ENCODE measurements at regions not wholly inside any gene's neighbourhood (a gene's known extent, or its start where the extent isn't known, plus 50 kb on each side); places are given as distances from the start of the nearest gene placed in this dataset.

DNA sequence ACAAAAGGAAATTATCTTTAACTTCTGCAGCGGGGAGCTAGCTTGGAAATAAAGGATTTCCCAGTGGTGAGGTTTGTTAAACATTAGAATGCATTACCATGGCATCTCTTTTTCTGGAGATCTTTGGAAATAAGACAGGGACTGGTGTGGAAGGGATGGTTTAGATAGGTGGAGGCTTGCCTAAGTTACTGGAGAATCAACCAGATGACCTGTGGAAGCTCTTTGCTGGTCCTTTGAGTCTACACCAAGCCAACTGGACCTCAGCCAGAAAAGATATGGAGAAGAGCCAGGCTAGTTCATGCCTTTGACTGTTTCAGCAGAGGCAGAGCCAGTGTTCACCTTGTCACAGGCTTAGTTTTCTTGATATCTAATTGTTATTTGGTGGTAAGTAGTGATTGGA, 134.7 kb downstream of the KCNRG start:
- POLR2A ChIA-PET (ENCODE audit: unreplicated experiment): no interaction called here
- Histone ChIP-seq H3K4ac (ENCODE audit: low read depth, low read length) (no peak overlapping the region), H2AFZ (replicated peaks; ENCODE audit: low read length, poor library complexity) (no peak overlapping the region), H3K18ac (ENCODE audit: low read depth, low read length) (no peak overlapping the region), H3K27ac (ENCODE audit: insufficient read depth, low read length) (no peak overlapping the region), H3K9ac (ENCODE audit: low read depth, low read length) (no peak overlapping the region), H2BK120ac (ENCODE audit: low read depth, low read length) (no peak overlapping the region), H4K91ac (ENCODE audit: insufficient read depth, low read depth, low read length) (no peak overlapping the region), H3K9me3 (ENCODE audit: control insufficient read depth, insufficient read depth, low read length) (no peaks in the 10 kb centered on the region), H3K36me3 (ENCODE audit: control insufficient read depth, insufficient read depth, low read length) (no peaks in the 10 kb centered on the region), H2BK20ac (ENCODE audit: low read depth, low read length) (no peak overlapping the region), H3K23ac (ENCODE audit: low read depth, low read length) (no peak overlapping the region), H2BK5ac (ENCODE audit: low read depth, low read length, poor library complexity, severe bottlenecking) (no peak overlapping the region), H3K56ac (ENCODE audit: extremely low read depth, insufficient read depth, low read length) (no peak overlapping the region), H3K4me1 (ENCODE audit: control insufficient read depth, insufficient read depth, low read length) (peaks cover 2% of the 10 kb centered on the region; the same call in 1 of the 2 replicates), H3K9me1 (ENCODE audit: insufficient read depth, low read length) (no peaks in the 10 kb centered on the region; the same call in 1 of the 2 replicates), H2BK15ac (ENCODE audit: low read depth, low read length) (no peak overlapping the region), H3K14ac (replicated peaks; ENCODE audit: low read depth, low read length) (no peak overlapping the region), H3K4me3 (ENCODE audit: insufficient read depth, low read depth, low read length) (no peak overlapping the region), H2AK9ac (replicated peaks; ENCODE audit: low read depth, low read length, poor library complexity) (no peak overlapping the region), H3K79me1 (ENCODE audit: low read depth in 1 of 2, low read length in 2 of 2) (no peaks in the 10 kb centered on the region), H2AK5ac (ENCODE audit: low read depth, low read length) (no peak overlapping the region), H4K8ac (ENCODE audit: low read depth in 2 of 2, low read length in 2 of 2) (no peak overlapping the region), H4K20me1 (ENCODE audit: insufficient read depth, low read length) (no peaks in the 10 kb centered on the region), H4K5ac (ENCODE audit: low read depth, low read length) (no peak overlapping the region), H3K27me3 (ENCODE audit: control insufficient read depth, insufficient read depth, low read length) (no peaks in the 10 kb centered on the region; the same call in 1 of the 2 replicates), H3K4me2 (ENCODE audit: low read depth, low read length) (no peak overlapping the region)
- DNase-seq (no peak), ATAC-seq (ENCODE audit: low read depth) (no peak)
- TF ChIP-seq MAZ (IDR thresholded peaks at IDR 0.05; ENCODE audit: borderline replicate concordance, low read depth, low read length): no peak
- TF ChIP-seq, protein P1, sequence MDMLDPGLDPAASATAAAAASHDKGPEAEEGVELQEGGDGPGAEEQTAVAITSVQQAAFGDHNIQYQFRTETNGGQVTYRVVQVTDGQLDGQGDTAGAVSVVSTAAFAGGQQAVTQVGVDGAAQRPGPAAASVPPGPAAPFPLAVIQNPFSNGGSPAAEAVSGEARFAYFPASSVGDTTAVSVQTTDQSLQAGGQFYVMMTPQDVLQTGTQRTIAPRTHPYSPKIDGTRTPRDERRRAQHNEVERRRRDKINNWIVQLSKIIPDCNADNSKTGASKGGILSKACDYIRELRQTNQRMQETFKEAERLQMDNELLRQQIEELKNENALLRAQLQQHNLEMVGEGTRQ (IDR thresholded peaks at IDR 0.05; ENCODE audit: low read depth, low read length): no peak
- TF ChIP-seq FOS (IDR thresholded peaks at IDR 0.05; ENCODE audit: low read depth, low read length): no peak
- TF ChIP-seq CEBPB (IDR thresholded peaks at IDR 0.05; ENCODE audit: low read depth, low read length): no peak
- no peak for TF ChIP-seq RAD21 (IDR thresholded peaks at IDR 0.05; ENCODE audit: low read length)
- TF ChIP-seq MAFK (IDR thresholded peaks at IDR 0.05; ENCODE audit: low read depth, low read length): no peak
- TF ChIP-seq RFX5 (IDR thresholded peaks at IDR 0.05; ENCODE audit: low read depth, low read length): no peak
- no peak for TF ChIP-seq NFE2L2 (IDR thresholded peaks at IDR 0.05; ENCODE audit: low read depth, low read length)
- TF ChIP-seq CHD1 (IDR thresholded peaks at IDR 0.05; ENCODE audit: low read depth, low read length): no peak
- no peak for TF ChIP-seq SMC3 (IDR thresholded peaks at IDR 0.05; ENCODE audit: low read depth, low read length)
- dilution Hi-C loops (cut with HindIII; ENCODE audit: low sequenced_read_pairs, unreplicated experiment) (no loop called here), intact Hi-C loops (cut with micrococcal nuclease) (no loop called here), in situ Hi-C loops (cut with MboI; ENCODE audit: low sequenced_read_pairs) (no loop called here)
- CTCF ChIA-PET: interaction anchor here (0.9 to 1.3 kb wide), 2 partner anchors 8 to 12 kb away, joined by 4 to 6 read pairs; no protein-coding TSS in a partner anchor
- WGBS, 2 experiments (ENCODE audit: extremely low coverage in 2 of 2, insufficient read length in 1 of 2): no CpG with 5 or more reads among the region's 1 CpG
- no TSS peak for BruUV-seq (replicated peaks)
